ENCODE measurements at regions not wholly inside any gene's neighbourhood (a gene's known extent, or its start where the extent isn't known, plus 50 kb on each side); places are given as distances from the start of the nearest gene placed in this dataset.

DNA sequence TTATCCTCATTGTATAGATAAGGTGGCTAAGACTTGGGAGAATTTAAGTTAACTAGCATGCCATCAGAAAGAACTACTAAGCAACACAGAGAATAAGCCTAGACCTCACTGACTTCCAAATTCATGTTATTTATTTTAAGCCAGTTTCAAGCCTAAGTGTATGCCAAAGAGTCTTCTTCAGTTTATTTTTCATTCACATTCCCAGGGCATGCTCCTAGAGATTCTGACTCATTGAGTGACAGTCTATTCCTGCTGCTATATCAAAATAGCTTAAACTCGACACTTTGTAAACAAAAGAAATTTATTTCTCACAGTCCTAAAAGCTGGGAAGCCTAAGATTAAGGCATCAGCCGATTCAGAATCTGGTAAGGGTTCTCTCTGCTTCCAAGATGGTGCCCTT lies 467.1 kb downstream of the MBD2 start:
- no peaks in the 10 kb centered on the region for H3K36me3 ChIP-seq (ENCODE audit: control insufficient read depth, insufficient read depth, low read length)
- peak in 1 of 2 donors; percentile 4 for DNase-seq (ENCODE audit: low read depth in 2 of 2)
- H3K27me3 ChIP-seq (ENCODE audit: control insufficient read depth, insufficient read depth, low read length), result no peaks in the 10 kb centered on the region
- no peaks in the 10 kb centered on the region for H3K4me1 ChIP-seq (ENCODE audit: control insufficient read depth, extremely low read depth, insufficient read depth, low read length)
- H3K27ac ChIP-seq (ENCODE audit: insufficient read depth, low read length), result no peak overlapping the region
- H3K79me2 ChIP-seq (ENCODE audit: control insufficient read depth, insufficient read depth, low read length), result no peaks in the 10 kb centered on the region
- no peak overlapping the region for H3K9ac ChIP-seq (ENCODE audit: insufficient read depth, low read length)
- no peaks in the 10 kb centered on the region for H3K9me3 ChIP-seq (ENCODE audit: control insufficient read depth, insufficient read depth, low read depth, low read length)
- H3K4me3 ChIP-seq (replicated peaks in 1 of 4; ENCODE audit: control extremely low read depth in 1 of 4, insufficient read depth in 1 of 4, low read depth in 3 of 4, low read length in 4 of 4), result no peak overlapping the region
- H4K20me1 ChIP-seq (ENCODE audit: control insufficient read depth, extremely low read depth, insufficient read depth, low read length), result no peaks in the 10 kb centered on the region
- no peak overlapping the region for H2AFZ ChIP-seq (ENCODE audit: low read length)
- H3K4me2 ChIP-seq (ENCODE audit: extremely low read depth, insufficient read depth, low read length), result no peak overlapping the region
- no peak for TF ChIP-seq EZH2 (IDR thresholded peaks at IDR 0.05; ENCODE audit: low read length, missing control alignments)
- TF ChIP-seq, protein P1, sequence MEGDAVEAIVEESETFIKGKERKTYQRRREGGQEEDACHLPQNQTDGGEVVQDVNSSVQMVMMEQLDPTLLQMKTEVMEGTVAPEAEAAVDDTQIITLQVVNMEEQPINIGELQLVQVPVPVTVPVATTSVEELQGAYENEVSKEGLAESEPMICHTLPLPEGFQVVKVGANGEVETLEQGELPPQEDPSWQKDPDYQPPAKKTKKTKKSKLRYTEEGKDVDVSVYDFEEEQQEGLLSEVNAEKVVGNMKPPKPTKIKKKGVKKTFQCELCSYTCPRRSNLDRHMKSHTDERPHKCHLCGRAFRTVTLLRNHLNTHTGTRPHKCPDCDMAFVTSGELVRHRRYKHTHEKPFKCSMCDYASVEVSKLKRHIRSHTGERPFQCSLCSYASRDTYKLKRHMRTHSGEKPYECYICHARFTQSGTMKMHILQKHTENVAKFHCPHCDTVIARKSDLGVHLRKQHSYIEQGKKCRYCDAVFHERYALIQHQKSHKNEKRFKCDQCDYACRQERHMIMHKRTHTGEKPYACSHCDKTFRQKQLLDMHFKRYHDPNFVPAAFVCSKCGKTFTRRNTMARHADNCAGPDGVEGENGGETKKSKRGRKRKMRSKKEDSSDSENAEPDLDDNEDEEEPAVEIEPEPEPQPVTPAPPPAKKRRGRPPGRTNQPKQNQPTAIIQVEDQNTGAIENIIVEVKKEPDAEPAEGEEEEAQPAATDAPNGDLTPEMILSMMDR (conservative IDR thresholded peaks at IDR 0.05 in 1 of 2, IDR thresholded peaks at IDR 0.05 in 1 of 2; ENCODE audit: low read depth in 1 of 2, low read length in 2 of 2), result no peak

DNA sequence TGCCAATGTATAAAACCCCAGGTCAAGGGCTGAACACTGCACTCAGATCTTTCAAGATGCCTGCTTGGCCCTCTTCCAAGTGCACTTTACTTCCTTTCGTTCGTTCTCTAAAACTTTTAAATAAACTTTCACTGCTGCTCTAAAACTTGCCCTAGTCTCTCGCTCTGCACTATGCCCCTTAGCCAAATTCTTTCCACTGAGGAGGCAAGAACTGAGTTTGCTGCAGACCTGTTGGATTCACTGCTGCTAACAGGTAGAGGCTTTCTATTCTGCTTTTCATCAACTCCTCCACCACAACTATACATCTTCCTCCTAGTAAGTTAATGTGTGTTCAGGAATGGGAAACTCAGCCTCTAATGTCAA lies 467.9 kb downstream of the MBD2 start:
- H3K79me2 ChIP-seq (ENCODE audit: control insufficient read depth, insufficient read depth, low read length), result no peaks in the 10 kb centered on the region
- H3K4me1 ChIP-seq (ENCODE audit: control insufficient read depth, extremely low read depth, insufficient read depth, low read length), result no peaks in the 10 kb centered on the region
- H2AFZ ChIP-seq (ENCODE audit: low read length), result no peak overlapping the region
- TF ChIP-seq, protein P1 (conservative IDR thresholded peaks at IDR 0.05 in 1 of 2, IDR thresholded peaks at IDR 0.05 in 1 of 2; ENCODE audit: low read depth in 1 of 2, low read length in 2 of 2), result no peak
- no peak for TF ChIP-seq EZH2 (IDR thresholded peaks at IDR 0.05; ENCODE audit: low read length, missing control alignments)
- no peak overlapping the region for H3K4me2 ChIP-seq (ENCODE audit: extremely low read depth, insufficient read depth, low read length)
- H3K9ac ChIP-seq (ENCODE audit: insufficient read depth, low read length), result no peak overlapping the region
- no peak overlapping the region for H3K4me3 ChIP-seq (replicated peaks in 1 of 4; ENCODE audit: control extremely low read depth in 1 of 4, insufficient read depth in 1 of 4, low read depth in 3 of 4, low read length in 4 of 4)
- no peaks in the 10 kb centered on the region for H3K9me3 ChIP-seq (ENCODE audit: control insufficient read depth, insufficient read depth, low read depth, low read length)
- H4K20me1 ChIP-seq (ENCODE audit: control insufficient read depth, extremely low read depth, insufficient read depth, low read length), result no peaks in the 10 kb centered on the region
- H3K27ac ChIP-seq (ENCODE audit: insufficient read depth, low read length), result no peak overlapping the region
- H3K27me3 ChIP-seq (ENCODE audit: control insufficient read depth, insufficient read depth, low read length), result no peaks in the 10 kb centered on the region
- DNase-seq (ENCODE audit: low read depth in 2 of 2), result no peak
- no peaks in the 10 kb centered on the region for H3K36me3 ChIP-seq (ENCODE audit: control insufficient read depth, insufficient read depth, low read length)

DNA sequence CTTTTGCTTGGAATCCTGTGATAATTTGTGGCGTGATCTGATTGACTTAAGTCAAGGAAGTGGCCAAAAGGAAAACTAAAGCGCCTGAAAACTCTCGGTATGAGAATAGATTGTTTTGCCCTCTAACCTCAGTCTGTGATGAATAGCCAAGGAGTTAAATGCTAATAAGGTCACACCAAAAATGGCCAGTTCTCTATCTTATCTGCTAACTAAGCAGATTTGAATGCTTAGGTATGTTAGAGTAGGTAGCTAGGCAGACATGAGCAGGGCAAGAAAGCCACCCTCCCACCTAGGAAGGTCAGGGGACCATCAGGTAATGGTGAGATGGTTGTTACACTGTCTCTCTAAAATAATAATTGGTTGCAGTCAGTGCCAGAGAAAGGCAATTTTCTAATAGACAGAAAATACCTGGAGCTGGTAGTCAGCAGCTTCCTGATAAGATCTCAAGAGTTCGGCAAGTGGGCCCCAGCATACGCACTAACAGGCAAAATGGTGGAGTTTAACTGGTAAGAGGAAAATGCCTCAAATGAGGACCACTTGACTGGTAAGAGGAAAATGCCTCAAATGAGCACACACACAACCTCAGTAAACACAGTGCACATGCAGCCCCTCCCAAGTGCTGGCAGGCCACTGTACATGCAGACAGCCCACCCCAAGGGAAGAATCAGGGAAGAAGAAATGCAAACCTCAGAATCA lies 468.4 kb downstream of the MBD2 start:
- Histone ChIP-seq H3K36me3 (ENCODE audit: control insufficient read depth, insufficient read depth, low read length) (no peaks in the 10 kb centered on the region), H4K20me1 (ENCODE audit: control insufficient read depth, extremely low read depth, insufficient read depth, low read length) (no peaks in the 10 kb centered on the region), H3K9ac (ENCODE audit: insufficient read depth, low read length) (no peak overlapping the region), H3K9me3 (ENCODE audit: control insufficient read depth, insufficient read depth, low read depth, low read length) (no peaks in the 10 kb centered on the region), H3K79me2 (ENCODE audit: control insufficient read depth, insufficient read depth, low read length) (no peaks in the 10 kb centered on the region), H3K4me1 (ENCODE audit: control insufficient read depth, extremely low read depth, insufficient read depth, low read length) (no peaks in the 10 kb centered on the region), H2AFZ (ENCODE audit: low read length) (no peak overlapping the region), H3K4me3 (replicated peaks in 1 of 4; ENCODE audit: control extremely low read depth in 1 of 4, insufficient read depth in 1 of 4, low read depth in 3 of 4, low read length in 4 of 4) (no peak overlapping the region), H3K27me3 (ENCODE audit: control insufficient read depth, insufficient read depth, low read length) (no peaks in the 10 kb centered on the region), H3K27ac (ENCODE audit: insufficient read depth, low read length) (no peak overlapping the region), H3K4me2 (ENCODE audit: extremely low read depth, insufficient read depth, low read length) (no peak overlapping the region)
- TF ChIP-seq, protein P1 (conservative IDR thresholded peaks at IDR 0.05 in 1 of 2, IDR thresholded peaks at IDR 0.05 in 1 of 2; ENCODE audit: low read depth in 1 of 2, low read length in 2 of 2), result no peak
- no peak for TF ChIP-seq EZH2 (IDR thresholded peaks at IDR 0.05; ENCODE audit: low read length, missing control alignments)
- no peak for DNase-seq (ENCODE audit: low read depth in 2 of 2)

Data from fibroblast of lung (primary cell).